ENCODE measurements at regions not wholly inside any gene's neighbourhood (a gene's known extent, or its start where the extent isn't known, plus 50 kb on each side); places are given as distances from the start of the nearest gene placed in this dataset.

GRCh38 chr7:33729726-33730125 lies 175.6 kb upstream of the BMPER start (continued):
- TF ChIP-seq ZNF614 (CRISPR knock-in tag; IDR thresholded peaks at IDR 0.05; ENCODE audit: borderline replicate concordance), result no peak
- TF ChIP-seq ZNF30 (CRISPR knock-in tag; IDR thresholded peaks at IDR 0.05), result no peak
- TF ChIP-seq ZBTB21 (CRISPR knock-in tag; IDR thresholded peaks at IDR 0.05), result no peak
- no peak for TF ChIP-seq MYNN (CRISPR knock-in tag; IDR thresholded peaks at IDR 0.05; ENCODE audit: low read depth)
- no peak for TF ChIP-seq ZNF3 (CRISPR knock-in tag; IDR thresholded peaks at IDR 0.05)
- no peak for TF ChIP-seq ZNF564 (CRISPR knock-in tag; IDR thresholded peaks at IDR 0.05)

- no peaks in the 10 kb centered on the region for H4K20me1 ChIP-seq (ENCODE audit: insufficient read depth, low read length)
- no peak overlapping the region for H3K9ac ChIP-seq (ENCODE audit: insufficient read depth, low read depth, low read length)
- POLR2A ChIA-PET, result no interaction called here
- H3K4me2 ChIP-seq (ENCODE audit: low read depth, low read length), result no peak overlapping the region
- no peak overlapping the region for H3K4me3 ChIP-seq (replicated peaks in 1 of 3; ENCODE audit: insufficient read depth in 1 of 3, low read depth in 2 of 3, low read length in 3 of 3)
- BruUV-seq (replicated peaks), result no TSS peak
- DNase-seq (ENCODE audit: low spot score), result no peak
- no peaks in the 10 kb centered on the region for H3K36me3 ChIP-seq (replicated peaks in 1 of 2; ENCODE audit: control insufficient read depth in 1 of 2, insufficient read depth in 2 of 2, low read length in 2 of 2)
- H2AFZ ChIP-seq (ENCODE audit: low read length), result no peak overlapping the region
- FAIRE-seq, result no peak
- no peaks in the 10 kb centered on the region for H3K79me2 ChIP-seq (ENCODE audit: insufficient read depth, low read length)
- intact Hi-C loops (cut with micrococcal nuclease; ENCODE audit: unreplicated experiment), result no loop called here
- H3K27ac ChIP-seq (ENCODE audit: extremely low read length, insufficient read depth, low read length), result no peak overlapping the region
- no peak for ATAC-seq
- H3K9me3 ChIP-seq (ENCODE audit: low read length), result no peaks in the 10 kb centered on the region
- CTCF ChIA-PET (ENCODE audit: low intra/inter-chr PET ratio, low total read pairs), result no interaction called here
- in situ Hi-C loops (cut with HindIII; ENCODE audit: extremely low pct_ligation_motif_present, low pct_unique_long_range_greater_than_20kb), result no loop called here
- WGBS (ENCODE audit: low lambda C conversion rate), result 31% methylated on average over 2 of the region's 4 CpGs
- no peaks in the 10 kb centered on the region for H3K27me3 ChIP-seq (ENCODE audit: control insufficient read depth in 1 of 2, insufficient read depth in 2 of 2, low read length in 2 of 2)
- peaks cover 28% of the 10 kb centered on the region for H3K4me1 ChIP-seq (ENCODE audit: insufficient read depth, low read length)
- TF ChIP-seq GRHL1 (CRISPR knock-in tag; conservative IDR thresholded peaks at IDR 0.05) (no peak), MED13 (CRISPR knock-in tag; IDR thresholded peaks at IDR 0.05) (no peak), ATF1 (CRISPR knock-in tag; IDR thresholded peaks at IDR 0.05) (no peak), NR2F2 (IDR thresholded peaks at IDR 0.05; ENCODE audit: borderline replicate concordance, low read depth) (no peak), ZBTB25 (CRISPR knock-in tag; IDR thresholded peaks at IDR 0.05) (no peak), NFE2L1 (CRISPR knock-in tag; IDR thresholded peaks at IDR 0.05; ENCODE audit: borderline replicate concordance) (no peak), ETV5 (CRISPR knock-in tag; IDR thresholded peaks at IDR 0.05; ENCODE audit: borderline replicate concordance) (no peak), SNAPC4 (CRISPR knock-in tag; IDR thresholded peaks at IDR 0.05) (no peak), ZNF124 (CRISPR knock-in tag; IDR thresholded peaks at IDR 0.05) (no peak), GPBP1L1 (CRISPR knock-in tag; IDR thresholded peaks at IDR 0.05) (no peak), NRL (CRISPR knock-in tag; IDR thresholded peaks at IDR 0.05; ENCODE audit: borderline replicate concordance) (no peak)
Observed at GRCh38 chr7:33730958-33731357, 174.4 kb upstream of the BMPER start.

Measured in HepG2 (cell line).